ENCODE measurements at regions not wholly inside any gene's neighbourhood (a gene's known extent, or its start where the extent isn't known, plus 50 kb on each side); places are given as distances from the start of the nearest gene placed in this dataset.

DNA sequence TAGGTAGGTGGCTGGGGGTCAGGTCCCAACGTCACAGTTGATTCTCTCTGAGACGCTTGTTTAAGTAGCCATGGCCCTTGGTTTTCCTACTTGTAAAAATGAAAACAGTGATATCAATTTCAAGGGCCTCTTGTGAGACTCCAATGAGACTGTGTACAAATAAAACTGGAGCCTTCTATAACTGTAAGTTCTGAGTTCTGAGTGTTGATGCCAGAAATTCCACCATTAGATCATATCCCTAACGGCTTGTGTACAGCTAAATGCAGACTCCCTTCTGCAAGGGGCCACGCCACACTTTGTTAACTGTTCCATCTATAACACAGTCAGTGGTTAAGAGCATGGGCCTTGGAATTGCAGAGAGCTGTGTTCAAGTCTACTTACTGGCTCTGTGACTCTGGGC, 267.3 kb downstream of the TLE3 start:
- H3K4me1 Mint-ChIP-seq (ENCODE audit: insufficient read depth, unreplicated experiment), result no peaks in the 10 kb centered on the region
- POLR2A ChIA-PET, result interaction anchor here (0.6 kb wide), 2 partner anchors 198 to 427 kb away, joined by 3 read pairs; no protein-coding TSS in a partner anchor
- peaks cover 56% of the 10 kb centered on the region for H3K27me3 Mint-ChIP-seq (ENCODE audit: insufficient read depth, unreplicated experiment)

DNA sequence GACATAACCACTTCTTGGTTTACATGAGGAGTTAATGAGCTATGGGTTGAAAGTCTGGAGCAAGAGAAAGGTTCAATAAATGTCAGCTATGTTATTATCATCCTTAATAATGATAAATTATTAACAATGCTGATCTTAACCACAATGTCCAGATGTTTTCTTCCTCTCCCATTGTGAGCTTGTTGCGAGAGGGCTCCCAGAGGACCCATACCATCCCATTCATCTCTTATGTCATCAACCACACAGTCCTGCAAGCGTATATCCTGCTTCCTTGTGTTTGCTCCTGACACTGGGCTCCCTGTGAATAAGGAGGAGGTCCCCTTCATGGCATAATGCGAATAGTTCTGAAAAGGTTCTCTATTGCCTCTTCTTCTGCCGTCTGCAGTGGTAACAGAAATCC, 266.8 kb downstream of the TLE3 start:
- no TSS peak for BruUV-seq (replicated peaks)
- no peak for DNase-seq (ENCODE audit: unreplicated experiment)

More for the DNA sequence above, 267.3 kb downstream of the TLE3 start:
- DNase-seq (ENCODE audit: unreplicated experiment), result no peak
- H3K9me3 Mint-ChIP-seq (ENCODE audit: unreplicated experiment), result no peaks in the 10 kb centered on the region
- no TSS peak for BruUV-seq (replicated peaks)
- H3K27ac Mint-ChIP-seq (ENCODE audit: low read depth, unreplicated experiment), result no peak overlapping the region
- no peak for TF ChIP-seq CTCF (IDR thresholded peaks at IDR 0.05; ENCODE audit: unreplicated experiment)
- H3K4me3 Mint-ChIP-seq (ENCODE audit: unreplicated experiment), result no peak overlapping the region
- CTCF ChIA-PET, result no interaction called here
- no peaks in the 10 kb centered on the region for H3K36me3 Mint-ChIP-seq (ENCODE audit: insufficient read depth, unreplicated experiment)
- intact Hi-C loops (cut with micrococcal nuclease), result no loop called here

GRCh38 chr15:69834267-69834666, 263.4 kb downstream of the TLE3 start:
- intact Hi-C loops (cut with micrococcal nuclease), result no loop called here
- no peaks in the 10 kb centered on the region for H3K36me3 Mint-ChIP-seq (ENCODE audit: insufficient read depth, unreplicated experiment)
- H3K27ac Mint-ChIP-seq (ENCODE audit: low read depth, unreplicated experiment), result no peak overlapping the region
- CTCF ChIA-PET, result no interaction called here
- no TSS peak for BruUV-seq (replicated peaks)
- POLR2A ChIA-PET, result no interaction called here
- peaks cover 55% of the 10 kb centered on the region for H3K27me3 Mint-ChIP-seq (ENCODE audit: insufficient read depth, unreplicated experiment)
- DNase-seq (ENCODE audit: unreplicated experiment), result no peak
- no peak for TF ChIP-seq CTCF (IDR thresholded peaks at IDR 0.05; ENCODE audit: unreplicated experiment)
- H3K4me3 Mint-ChIP-seq (ENCODE audit: unreplicated experiment), result no peak overlapping the region
- H3K4me1 Mint-ChIP-seq (ENCODE audit: insufficient read depth, unreplicated experiment), result peaks cover 4% of the 10 kb centered on the region
- H3K9me3 Mint-ChIP-seq (ENCODE audit: unreplicated experiment), result no peaks in the 10 kb centered on the region

More for the DNA sequence above, 266.8 kb downstream of the TLE3 start:
- no peak overlapping the region for H3K4me3 Mint-ChIP-seq (ENCODE audit: unreplicated experiment)
- no peaks in the 10 kb centered on the region for H3K9me3 Mint-ChIP-seq (ENCODE audit: unreplicated experiment)
- no peaks in the 10 kb centered on the region for H3K36me3 Mint-ChIP-seq (ENCODE audit: insufficient read depth, unreplicated experiment)
- TF ChIP-seq CTCF (IDR thresholded peaks at IDR 0.05; ENCODE audit: unreplicated experiment), result no peak
- POLR2A ChIA-PET, result interaction anchor here (0.6 kb wide), 3 partner anchors 13 to 427 kb away, joined by 3 read pairs; no protein-coding TSS in a partner anchor
- no peaks in the 10 kb centered on the region for H3K4me1 Mint-ChIP-seq (ENCODE audit: insufficient read depth, unreplicated experiment)
- intact Hi-C loops (cut with micrococcal nuclease), result no loop called here
- no peak overlapping the region for H3K27ac Mint-ChIP-seq (ENCODE audit: low read depth, unreplicated experiment)
- CTCF ChIA-PET, result no interaction called here
- H3K27me3 Mint-ChIP-seq (ENCODE audit: insufficient read depth, unreplicated experiment), result peaks cover 60% of the 10 kb centered on the region

DNA sequence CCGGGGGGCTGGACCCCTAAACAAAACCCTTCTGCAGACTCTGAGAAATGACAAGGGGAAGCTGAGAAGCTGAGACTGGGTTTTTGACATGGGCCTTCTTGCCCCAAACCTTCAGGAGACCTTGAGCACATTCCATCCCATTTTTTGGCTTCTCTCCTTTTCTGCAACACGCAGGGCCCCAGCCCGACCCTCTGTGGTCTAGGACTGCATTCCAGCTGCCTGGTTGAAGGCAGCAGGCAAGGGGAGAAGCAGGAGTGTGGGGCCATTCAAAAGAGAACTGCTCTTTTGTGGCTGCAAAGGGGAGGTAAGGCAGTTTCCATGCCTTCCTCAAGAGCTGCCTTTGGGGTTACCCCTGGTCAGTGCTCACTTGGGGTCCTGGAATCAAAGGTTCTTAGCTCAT, 263.0 kb downstream of the TLE3 start:
- no TSS peak for BruUV-seq (replicated peaks)
- no peak overlapping the region for H3K27ac Mint-ChIP-seq (ENCODE audit: low read depth, unreplicated experiment)
- intact Hi-C loops (cut with micrococcal nuclease), result no loop called here
- no peak for TF ChIP-seq CTCF (IDR thresholded peaks at IDR 0.05; ENCODE audit: unreplicated experiment)
- peaks cover 55% of the 10 kb centered on the region for H3K27me3 Mint-ChIP-seq (ENCODE audit: insufficient read depth, unreplicated experiment)
- CTCF ChIA-PET, result no interaction called here
- H3K4me3 Mint-ChIP-seq (ENCODE audit: unreplicated experiment), result no peak overlapping the region
- POLR2A ChIA-PET, result no interaction called here
- DNase-seq (ENCODE audit: unreplicated experiment), result no peak
- H3K4me1 Mint-ChIP-seq (ENCODE audit: insufficient read depth, unreplicated experiment), result peaks cover 4% of the 10 kb centered on the region
- H3K36me3 Mint-ChIP-seq (ENCODE audit: insufficient read depth, unreplicated experiment), result no peaks in the 10 kb centered on the region
- no peaks in the 10 kb centered on the region for H3K9me3 Mint-ChIP-seq (ENCODE audit: unreplicated experiment)
